ENCODE measurements at regions not wholly inside any gene's neighbourhood (a gene's known extent, or its start where the extent isn't known, plus 50 kb on each side); places are given as distances from the start of the nearest gene placed in this dataset.

DNA sequence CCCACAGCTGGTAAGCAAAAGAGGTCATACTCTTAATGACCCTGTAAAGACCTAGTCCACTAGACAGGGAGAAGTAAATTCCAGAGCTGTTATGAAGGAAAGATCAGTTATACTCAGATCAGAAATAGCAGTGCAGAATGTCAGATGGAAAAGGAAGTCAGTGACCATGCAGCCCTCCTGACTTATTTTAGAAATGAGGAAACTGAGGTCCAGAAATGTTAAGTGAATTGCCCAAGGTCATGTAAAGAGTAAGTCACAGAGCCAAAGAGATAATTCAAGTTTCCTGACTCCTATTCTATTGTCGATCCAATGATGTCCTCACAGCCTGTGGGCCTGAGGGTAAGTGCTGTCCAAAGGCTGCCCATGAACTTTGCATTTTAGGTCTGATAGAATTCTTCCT is 214.9 kb upstream of the IL12B start:
- H3K79me2 ChIP-seq (ENCODE audit: control insufficient read depth, insufficient read depth, low read length), result no peaks in the 10 kb centered on the region
- H3K4me3 ChIP-seq (replicated peaks in 1 of 3; ENCODE audit: insufficient read depth in 1 of 3, low read depth in 1 of 3, low read length in 3 of 3), result no peak overlapping the region
- ChIA-PET CTCF (no interaction called here), POLR2A (no interaction called here)
- H3K9me3 ChIP-seq (replicated peaks; ENCODE audit: control insufficient read depth, insufficient read depth, low read length), result no peaks in the 10 kb centered on the region
- no peak for TF ChIP-seq MAX (IDR thresholded peaks at IDR 0.05; ENCODE audit: insufficient read depth, insufficient read length)
- TF ChIP-seq POLR2A (IDR thresholded peaks at IDR 0.05; ENCODE audit: low read depth, low read length), result no peak
- no peak for TF ChIP-seq JUN (IDR thresholded peaks at IDR 0.05; ENCODE audit: borderline replicate concordance, insufficient read depth, insufficient read length, low read depth)
- TF ChIP-seq FOS (IDR thresholded peaks at IDR 0.05; ENCODE audit: borderline replicate concordance, insufficient read depth, low read length), result no peak
- no peak for TF ChIP-seq EZH2 (IDR thresholded peaks at IDR 0.05; ENCODE audit: borderline replicate concordance, low read depth, low read length, severe bottlenecking)
- no peak for TF ChIP-seq MYC (IDR thresholded peaks at IDR 0.05; ENCODE audit: low read depth, low read length)
- H3K27ac ChIP-seq (ENCODE audit: insufficient read depth, low read depth, low read length), result no peak overlapping the region
- H3K27me3 ChIP-seq (ENCODE audit: control insufficient read depth in 2 of 2, insufficient read depth in 2 of 2, low read length in 2 of 2), result no peaks in the 10 kb centered on the region
- H4K20me1 ChIP-seq (replicated peaks; ENCODE audit: control insufficient read depth, extremely low read depth, insufficient read depth, low read length), result no peaks in the 10 kb centered on the region
- H3K9me1 ChIP-seq (replicated peaks; ENCODE audit: control insufficient read depth, extremely low read depth, insufficient read depth, low read length), result no peaks in the 10 kb centered on the region
- H3K4me1 ChIP-seq (ENCODE audit: control insufficient read depth, extremely low read depth, insufficient read depth, low read length), result no peaks in the 10 kb centered on the region
- BruUV-seq (replicated peaks), result no TSS peak
- no peak overlapping the region for H3K4me2 ChIP-seq (ENCODE audit: insufficient read depth, low read length)
- no peak overlapping the region for H2AFZ ChIP-seq (ENCODE audit: low read depth, low read length)
- H3K9ac ChIP-seq (replicated peaks; ENCODE audit: extremely low read depth, insufficient read depth, low read length), result no peak overlapping the region
- no peak for DNase-seq (ENCODE audit: low read depth, low spot score)
- intact Hi-C loops (cut with micrococcal nuclease) (no loop called here), dilution Hi-C loops (cut with MboI; ENCODE audit: extremely low pct_ligation_motif_present, low sequenced_read_pairs) (no loop called here)
- no peaks in the 10 kb centered on the region for H3K36me3 ChIP-seq (ENCODE audit: control insufficient read depth in 2 of 2, extremely low read depth in 1 of 2, insufficient read depth in 2 of 2, low read length in 2 of 2)
- FAIRE-seq, result no peak

DNA sequence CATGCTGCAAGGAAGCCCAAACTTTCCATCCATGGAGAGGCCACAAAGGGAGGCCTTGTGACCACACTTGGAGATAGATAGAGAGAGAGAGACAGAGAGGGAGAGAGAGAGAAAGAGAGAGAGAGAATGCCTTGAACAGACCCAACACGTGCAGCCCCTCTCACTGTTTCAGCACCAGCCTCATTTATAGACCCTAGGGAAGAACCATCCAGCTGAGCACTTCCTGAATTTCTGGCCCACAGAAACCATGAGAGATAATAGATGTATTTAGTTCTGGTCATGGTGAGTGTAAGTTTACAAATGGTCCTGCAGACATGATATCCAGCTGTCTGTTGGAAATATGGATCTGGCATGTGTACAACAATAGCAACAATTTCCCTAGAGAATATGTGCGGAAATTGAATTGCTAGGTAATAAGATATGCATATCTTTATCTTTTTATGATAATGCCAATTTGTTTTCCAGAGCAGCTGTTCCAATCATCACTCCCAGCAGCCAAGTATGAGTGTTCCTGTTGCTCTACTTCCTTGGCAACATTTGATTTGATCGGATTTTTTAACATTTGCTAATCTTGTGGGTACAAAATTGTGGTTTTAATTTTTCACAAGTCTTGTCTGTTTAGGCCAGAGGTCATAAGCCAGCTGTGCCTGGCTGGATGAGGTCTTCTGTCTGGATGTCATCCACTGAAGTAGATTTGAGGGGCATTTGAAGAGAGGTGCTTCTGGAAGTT is 217.3 kb upstream of the IL12B start:
- Histone ChIP-seq H4K20me1 (replicated peaks; ENCODE audit: control insufficient read depth, extremely low read depth, insufficient read depth, low read length) (no peaks in the 10 kb centered on the region), H3K4me2 (ENCODE audit: insufficient read depth, low read length) (no peak overlapping the region), H3K9me1 (replicated peaks; ENCODE audit: control insufficient read depth, extremely low read depth, insufficient read depth, low read length) (no peaks in the 10 kb centered on the region), H3K27ac (ENCODE audit: insufficient read depth, low read depth, low read length) (no peak overlapping the region), H3K4me1 (ENCODE audit: control insufficient read depth, extremely low read depth, insufficient read depth, low read length) (no peaks in the 10 kb centered on the region), H2AFZ (ENCODE audit: low read depth, low read length) (no peak overlapping the region), H3K9me3 (replicated peaks; ENCODE audit: control insufficient read depth, insufficient read depth, low read length) (no peaks in the 10 kb centered on the region), H3K27me3 (ENCODE audit: control insufficient read depth in 2 of 2, insufficient read depth in 2 of 2, low read length in 2 of 2) (no peaks in the 10 kb centered on the region), H3K4me3 (replicated peaks in 1 of 3; ENCODE audit: insufficient read depth in 1 of 3, low read depth in 1 of 3, low read length in 3 of 3) (no peak overlapping the region), H3K79me2 (ENCODE audit: control insufficient read depth, insufficient read depth, low read length) (no peaks in the 10 kb centered on the region), H3K9ac (replicated peaks; ENCODE audit: extremely low read depth, insufficient read depth, low read length) (no peak overlapping the region), H3K36me3 (ENCODE audit: control insufficient read depth in 2 of 2, extremely low read depth in 1 of 2, insufficient read depth in 2 of 2, low read length in 2 of 2) (no peaks in the 10 kb centered on the region)
- TF ChIP-seq EZH2 (IDR thresholded peaks at IDR 0.05; ENCODE audit: borderline replicate concordance, low read depth, low read length, severe bottlenecking) (no peak), JUN (IDR thresholded peaks at IDR 0.05; ENCODE audit: borderline replicate concordance, insufficient read depth, insufficient read length, low read depth) (no peak), MAX (IDR thresholded peaks at IDR 0.05; ENCODE audit: insufficient read depth, insufficient read length) (no peak), POLR2A (IDR thresholded peaks at IDR 0.05; ENCODE audit: low read depth, low read length) (no peak), POLR2AphosphoS5 (IDR thresholded peaks at IDR 0.05; ENCODE audit: insufficient read depth, low read depth, low read length) (no peak), CTCF (IDR thresholded peaks at IDR 0.05; ENCODE audit: extremely low read depth in 1 of 2, insufficient read depth in 1 of 2, low read depth in 1 of 2, low read length in 2 of 2) (no peak), GATA2 (IDR thresholded peaks at IDR 0.05; ENCODE audit: insufficient read depth, insufficient read length, low read depth, low read length) (no peak), FOS (IDR thresholded peaks at IDR 0.05; ENCODE audit: borderline replicate concordance, insufficient read depth, low read length) (no peak), MYC (IDR thresholded peaks at IDR 0.05; ENCODE audit: low read depth, low read length) (no peak)
- ChIA-PET POLR2A (no interaction called here), CTCF (no interaction called here)
- intact Hi-C loops (cut with micrococcal nuclease), result no loop called here
- DNase-seq (ENCODE audit: low read depth, low spot score) (no peak), FAIRE-seq (no peak)
- BruUV-seq (replicated peaks), result no TSS peak
- dilution Hi-C loops (cut with MboI; ENCODE audit: extremely low pct_ligation_motif_present, low sequenced_read_pairs), result no loop called here
